HG03460 (cell line): ENCODE measurements at regions not wholly inside any gene's neighbourhood (a gene's known extent, or its start where the extent isn't known, plus 50 kb on each side); places are given as distances from the start of the nearest gene placed in this dataset.

Source experiments
- ATAC-seq: cut with Tn5 transposase; IDR thresholded peaks from one replicate; pipeline ENCODE4 v1.9.1; 2021; ENCODE audit not compliant: unreplicated experiment

DNA sequence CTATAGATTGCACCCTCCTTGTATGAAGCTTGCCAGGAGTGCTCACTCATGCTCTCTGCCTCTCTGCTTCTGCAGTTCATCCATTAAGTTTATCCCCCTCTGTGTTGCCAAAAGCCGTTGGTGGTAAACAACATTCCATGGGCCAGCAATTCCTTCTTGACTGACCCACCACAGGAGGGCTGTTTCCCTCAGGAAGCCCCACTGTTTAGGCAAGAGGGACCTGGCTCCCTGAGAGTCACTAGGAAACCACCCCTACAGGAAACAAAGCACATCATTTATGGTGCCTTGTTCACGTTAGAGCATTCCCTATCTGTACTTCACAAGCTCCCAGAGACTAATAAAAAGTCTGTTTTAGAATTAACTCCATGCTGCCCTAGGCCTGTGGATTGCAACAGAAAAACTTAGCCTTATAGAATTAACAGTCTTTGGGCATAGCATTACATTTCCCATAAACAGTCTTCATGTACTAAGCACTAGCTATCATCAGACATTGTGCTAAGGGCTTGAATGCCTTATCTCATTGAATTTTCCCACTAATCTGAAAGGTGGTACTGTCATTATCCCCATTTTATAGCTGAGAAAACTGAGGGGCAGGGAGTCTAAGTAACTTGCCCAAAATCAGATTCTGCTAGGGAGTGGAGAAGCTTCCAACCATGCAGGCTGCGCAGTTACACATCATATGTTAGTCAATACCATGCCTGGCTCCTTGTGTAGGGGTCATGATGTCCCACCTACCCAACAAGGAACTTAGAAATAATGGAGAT, 149.9 kb downstream of the SHQ1 start:
- no peak for ATAC-seq

DNA sequence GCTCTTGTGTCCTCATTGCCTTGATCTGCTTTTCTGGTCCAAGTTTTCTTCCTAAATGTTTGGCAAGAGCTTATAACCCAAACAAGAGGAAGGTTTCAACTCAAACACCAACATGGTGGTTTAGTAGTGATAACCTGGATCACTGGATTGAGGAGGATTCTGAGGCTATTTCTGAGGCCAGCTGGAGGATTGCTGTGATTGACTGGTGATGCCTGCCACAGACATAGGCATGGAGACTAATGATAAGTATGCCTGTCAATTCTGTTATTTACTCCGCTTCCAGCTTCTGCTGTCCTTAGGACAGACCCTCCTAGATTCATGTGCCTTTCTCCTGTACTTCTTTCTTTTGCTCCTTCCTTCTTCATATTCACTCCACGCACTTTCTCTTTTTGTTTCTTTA, 150.5 kb downstream of the SHQ1 start:
- ATAC-seq = no peak

DNA sequence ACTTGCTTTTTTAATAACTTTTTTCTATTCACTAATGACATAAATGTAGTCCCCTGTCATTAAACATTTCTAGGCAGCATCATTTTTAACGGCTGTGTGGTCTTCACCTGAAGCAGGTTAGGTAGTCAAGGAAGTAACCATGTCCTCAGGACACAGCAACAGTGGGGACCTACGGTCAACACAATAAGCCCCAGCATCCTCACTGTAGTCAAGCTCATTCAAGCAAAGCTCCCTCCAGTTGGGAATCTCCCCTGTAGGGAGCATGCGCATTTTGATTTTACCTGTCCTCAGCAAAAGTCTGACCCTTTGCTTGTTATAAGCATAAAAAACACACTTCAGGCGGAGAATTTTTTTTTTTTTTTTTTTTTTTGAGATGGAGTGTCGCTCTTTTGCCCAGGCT, 151.4 kb downstream of the SHQ1 start:
- no peak for ATAC-seq

DNA sequence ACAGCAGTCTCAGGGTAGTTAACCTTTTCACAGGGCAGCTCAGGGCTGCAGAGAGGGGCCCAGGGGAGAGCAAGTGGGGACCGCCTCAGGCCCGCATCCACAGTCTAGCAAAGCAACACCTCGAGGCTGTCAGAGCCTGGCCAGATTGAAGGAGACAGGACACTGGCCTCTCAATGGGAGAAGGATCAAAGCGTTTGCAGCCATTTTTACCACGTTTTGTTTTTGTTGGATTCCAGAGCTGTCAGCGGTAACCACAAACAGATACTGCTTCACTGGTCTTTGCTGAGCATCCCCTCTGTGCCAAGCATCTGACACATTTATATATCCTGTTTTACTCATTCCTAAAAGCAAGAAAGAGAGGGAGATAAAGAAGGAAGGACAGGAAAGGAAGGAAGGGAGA, 153.8 kb downstream of the SHQ1 start:
- no peak for ATAC-seq

DNA sequence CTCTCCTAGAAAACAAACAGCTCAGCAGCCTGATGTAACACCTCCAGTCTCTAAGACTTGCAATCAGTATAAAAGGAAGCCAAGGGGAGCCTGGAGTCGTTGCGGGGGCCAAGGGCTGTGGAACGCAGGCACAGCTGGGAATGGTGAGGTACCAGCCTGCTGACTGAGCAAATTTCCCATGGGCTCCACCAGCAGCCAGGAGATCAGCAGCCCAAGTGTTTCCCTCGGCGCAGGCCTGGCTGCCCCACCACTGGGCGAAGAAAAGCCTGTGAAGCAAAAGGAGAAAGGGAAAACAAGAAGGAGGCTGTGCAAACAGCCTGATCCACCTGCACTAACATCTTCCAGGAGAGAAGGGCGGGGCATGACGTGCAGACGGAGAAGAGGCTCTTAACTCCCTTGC, 155.3 kb downstream of the SHQ1 start:
- no peak for ATAC-seq

DNA sequence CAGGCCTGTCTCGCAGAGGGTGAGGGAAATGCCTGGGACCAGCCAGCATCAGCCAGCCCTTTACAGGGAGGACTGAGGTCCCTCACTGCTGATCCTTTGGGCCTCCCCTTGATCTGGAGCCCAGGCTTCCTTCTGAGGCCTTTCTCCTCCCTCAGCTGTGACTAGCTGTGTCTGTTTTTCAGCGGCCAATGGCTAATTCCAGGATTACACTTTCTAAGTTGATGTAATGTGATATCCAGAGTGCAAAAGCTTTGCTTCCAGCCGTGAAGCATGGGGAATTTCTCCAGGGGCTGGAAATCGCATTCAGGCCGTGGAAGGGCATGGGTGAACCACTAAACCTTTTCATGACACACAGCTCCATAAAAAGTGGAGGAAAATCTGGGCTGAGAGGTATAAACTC, 157.6 kb downstream of the SHQ1 start:
- no peak for ATAC-seq

DNA sequence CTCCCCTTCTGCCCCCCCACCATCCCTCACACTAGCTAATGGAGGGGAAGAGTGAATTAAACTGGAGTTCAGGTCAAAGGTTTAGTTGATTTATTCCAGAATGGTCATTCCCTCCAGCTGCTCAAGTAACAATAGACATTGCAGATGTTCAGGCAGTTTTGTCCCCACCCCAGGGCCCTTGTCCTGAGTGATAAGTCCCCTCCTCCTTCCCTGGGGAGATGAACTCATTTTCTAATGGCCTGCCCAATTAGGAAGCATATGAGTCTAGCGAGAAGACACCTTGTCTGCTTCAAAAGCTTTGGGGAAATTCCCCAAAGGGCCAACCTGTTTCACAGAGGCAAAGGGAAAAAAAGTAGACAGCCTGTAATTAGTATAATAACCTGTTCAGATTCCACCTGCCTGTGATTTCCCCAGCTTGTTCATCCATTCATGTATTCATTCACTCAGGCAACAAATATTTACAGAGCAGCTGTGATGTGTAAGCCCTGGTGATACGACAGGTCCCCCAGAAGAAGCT, 165.3 kb downstream of the SHQ1 start:
- peak; percentile 46 for ATAC-seq

DNA sequence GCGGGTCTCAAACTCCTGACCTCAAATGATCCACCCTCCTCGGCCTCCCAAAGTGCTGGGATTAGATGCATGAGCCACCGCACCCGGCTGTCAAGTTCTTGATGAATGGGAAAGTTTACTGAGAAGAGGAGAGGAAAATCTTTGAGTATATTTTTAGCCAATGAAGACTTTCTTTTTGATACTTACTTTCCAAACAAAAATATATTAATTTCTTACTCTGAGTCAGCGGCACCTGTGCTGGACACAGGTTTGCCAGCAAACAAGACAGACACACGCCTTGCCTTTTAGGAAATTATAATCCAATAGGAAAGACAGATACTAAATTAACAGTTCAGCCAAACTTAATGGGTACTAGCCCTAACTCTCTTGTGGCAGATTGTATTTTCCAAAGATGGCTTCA, 166.6 kb downstream of the SHQ1 start:
- ATAC-seq = no peak

DNA sequence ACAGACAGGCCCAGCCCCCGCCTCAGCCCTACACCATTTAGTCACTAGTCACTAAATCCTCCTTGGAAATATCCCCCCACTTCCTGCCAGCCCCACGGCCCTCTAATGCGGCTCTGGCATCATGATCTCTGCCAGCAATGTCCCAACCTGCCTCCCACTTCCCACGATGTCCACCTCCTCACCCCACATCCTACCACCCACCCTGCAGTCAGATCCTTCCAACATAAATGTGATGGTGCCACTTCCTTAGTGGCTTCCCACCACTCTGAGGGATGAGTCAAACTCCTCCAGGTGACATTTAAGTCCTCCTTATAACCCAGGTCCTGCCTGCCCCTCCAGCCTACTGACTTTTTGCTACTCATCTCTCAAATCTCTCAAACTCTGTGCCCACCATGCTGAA, 167.5 kb downstream of the SHQ1 start:
- ATAC-seq = no peak

DNA sequence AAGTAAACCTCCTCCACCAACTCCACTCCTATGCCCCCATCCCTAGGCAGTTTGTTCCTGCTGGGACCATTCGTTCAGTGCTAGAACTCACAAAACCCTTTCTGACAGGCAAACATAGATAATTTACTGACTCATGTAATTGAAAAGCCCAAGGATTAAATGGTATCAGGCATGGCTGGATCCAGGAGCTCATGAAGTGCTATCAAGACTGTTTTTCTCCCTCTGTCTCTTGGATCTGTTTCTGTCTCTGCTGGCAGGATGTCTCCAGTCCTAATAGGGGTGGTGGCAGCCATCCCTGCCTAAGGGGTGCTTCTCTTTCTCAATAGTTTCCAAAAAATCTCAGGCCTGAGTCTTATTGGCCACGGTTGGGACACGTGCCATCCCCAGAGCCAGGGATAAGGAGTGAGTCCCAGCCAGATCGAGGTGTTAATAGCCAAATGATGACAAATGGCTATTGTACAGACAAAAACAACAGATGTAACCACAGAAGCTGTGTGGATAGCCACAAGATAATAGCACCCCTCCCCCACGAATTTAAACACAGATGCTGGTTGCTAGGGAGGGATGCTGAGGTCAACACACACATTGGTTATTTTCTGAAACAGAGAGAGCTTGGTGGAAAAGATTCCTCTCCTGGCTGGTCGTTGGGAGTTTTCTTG, 168.6 kb downstream of the SHQ1 start:
- no peak for ATAC-seq

DNA sequence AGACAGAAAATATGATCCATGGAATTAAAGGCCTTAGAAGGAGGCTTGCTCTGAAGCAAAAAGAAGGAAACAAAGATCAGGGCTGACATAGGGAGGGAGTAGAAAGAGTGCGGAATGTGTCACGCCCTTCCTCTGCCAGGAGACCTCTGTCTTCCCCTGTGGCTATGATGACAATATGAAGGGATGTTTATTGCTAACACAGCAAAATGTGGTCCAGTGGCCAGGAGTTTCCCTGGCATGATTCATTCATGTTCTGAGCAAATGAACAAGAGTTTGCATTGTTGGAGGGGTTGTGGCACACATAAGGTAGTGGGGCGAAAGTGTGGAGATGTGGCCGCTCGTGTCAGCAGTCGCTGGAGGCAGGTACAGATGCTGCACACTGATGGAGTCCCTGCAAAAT, 169.4 kb downstream of the SHQ1 start:
- no peak for ATAC-seq

DNA sequence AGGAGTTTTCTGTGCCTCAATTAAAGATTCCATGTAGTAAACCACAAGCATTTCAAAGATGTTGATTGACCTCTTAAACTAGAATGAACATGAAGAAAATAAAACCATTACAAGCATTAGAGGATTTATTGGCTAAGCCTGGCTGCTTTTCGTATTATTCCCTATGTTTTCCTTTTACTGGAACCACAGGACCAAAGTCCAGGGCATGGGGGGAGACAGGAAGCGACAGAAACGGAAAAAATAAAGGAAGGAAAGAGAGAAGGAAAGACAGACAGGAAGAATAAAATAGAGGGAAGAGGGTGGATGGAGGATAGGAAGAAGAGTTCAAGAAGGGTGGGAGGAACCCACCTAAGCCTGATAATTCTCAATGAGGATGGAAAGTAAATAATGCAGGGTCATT, 169.9 kb downstream of the SHQ1 start:
- ATAC-seq = no peak

DNA sequence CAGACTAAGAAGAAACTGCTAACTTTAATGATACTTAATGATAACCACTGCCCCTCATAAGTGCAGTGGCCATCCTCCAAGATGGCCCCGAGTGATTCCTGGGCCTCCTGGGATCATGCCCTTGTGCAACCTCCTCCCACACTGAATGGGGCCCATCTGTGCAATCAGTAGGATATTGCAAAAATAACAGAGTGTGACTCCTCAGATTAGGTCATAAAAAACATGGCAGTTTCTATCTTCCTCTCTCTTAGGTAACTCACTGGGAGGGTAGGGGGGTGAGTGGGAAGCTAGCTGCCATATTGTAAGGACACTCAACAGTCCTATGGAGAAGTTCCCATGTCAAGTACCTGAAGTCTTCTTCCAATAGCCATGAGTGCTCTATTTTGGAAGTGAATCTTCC, 173.0 kb downstream of the SHQ1 start:
- no peak for ATAC-seq

DNA sequence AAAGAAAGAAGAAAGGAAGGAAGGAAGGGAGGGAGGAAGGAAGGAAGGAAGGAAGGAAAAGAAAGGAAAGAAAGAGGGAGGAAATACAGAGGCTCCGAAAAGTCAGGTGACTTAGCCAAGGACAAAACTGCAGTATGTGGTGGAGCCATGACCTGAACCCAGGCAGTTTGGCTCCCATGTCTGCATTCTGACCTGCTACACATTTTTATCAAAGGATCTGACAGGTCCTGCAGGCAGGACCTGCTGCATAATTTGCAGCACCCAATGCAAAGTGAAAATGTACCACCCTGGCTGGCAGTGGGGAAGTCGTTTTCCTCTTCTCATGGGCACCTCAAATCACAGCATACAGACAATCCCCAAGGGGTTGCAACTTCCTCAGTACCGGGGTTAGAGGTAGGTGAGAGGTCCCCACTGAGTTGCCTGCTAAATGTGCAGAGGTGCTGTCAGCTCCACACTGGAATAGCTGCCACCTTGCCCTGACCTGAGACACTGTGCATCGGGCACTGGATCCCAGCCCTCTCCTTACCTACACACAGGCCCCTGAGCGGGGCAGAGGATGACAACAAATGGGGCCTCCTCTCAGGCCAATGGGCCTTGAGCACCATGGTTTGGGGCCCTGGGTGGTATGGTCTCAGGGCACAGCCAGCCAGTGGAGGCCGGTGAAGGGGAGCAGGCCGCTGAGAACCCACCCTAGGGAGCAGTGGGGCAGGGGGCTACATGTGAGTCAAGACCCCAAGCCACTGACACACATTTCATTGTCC, 175.1 kb downstream of the SHQ1 start:
- ATAC-seq = no peak

DNA sequence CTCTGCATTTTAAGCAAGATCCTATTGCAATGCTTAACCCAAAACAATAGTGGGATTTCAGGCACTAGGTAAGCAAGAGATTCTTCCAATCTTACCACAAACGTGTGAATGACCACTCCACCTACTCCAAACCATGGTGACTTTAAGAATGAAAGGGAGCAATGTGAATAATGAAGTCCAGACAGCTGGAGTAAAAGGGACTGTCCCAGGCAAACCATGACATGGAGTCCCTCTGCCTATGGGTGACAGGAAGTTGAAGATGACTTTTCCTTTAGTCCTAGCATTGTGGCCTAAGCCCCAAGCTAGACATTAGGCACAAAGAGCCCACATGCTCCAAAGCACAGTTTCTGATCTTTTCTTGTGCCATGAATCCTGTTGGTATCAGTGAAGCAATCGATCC, 179.0 kb downstream of the SHQ1 start:
- ATAC-seq = no peak

DNA sequence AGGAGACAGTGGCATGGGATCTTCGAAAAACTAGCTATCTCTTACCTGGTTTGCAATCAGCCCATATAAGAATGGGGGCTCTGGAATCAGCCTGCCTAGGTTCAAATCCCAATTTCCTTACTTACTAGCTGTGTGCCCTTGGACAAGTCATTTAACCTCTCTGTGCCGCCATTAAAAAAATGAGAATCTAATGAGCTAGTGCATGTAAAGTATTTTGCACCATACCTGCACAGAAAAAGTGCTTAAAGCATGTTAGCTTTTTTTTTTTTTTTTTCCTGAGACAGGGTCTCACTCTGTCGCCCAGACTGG, 181.8 kb downstream of the SHQ1 start:
- ATAC-seq = no peak

DNA sequence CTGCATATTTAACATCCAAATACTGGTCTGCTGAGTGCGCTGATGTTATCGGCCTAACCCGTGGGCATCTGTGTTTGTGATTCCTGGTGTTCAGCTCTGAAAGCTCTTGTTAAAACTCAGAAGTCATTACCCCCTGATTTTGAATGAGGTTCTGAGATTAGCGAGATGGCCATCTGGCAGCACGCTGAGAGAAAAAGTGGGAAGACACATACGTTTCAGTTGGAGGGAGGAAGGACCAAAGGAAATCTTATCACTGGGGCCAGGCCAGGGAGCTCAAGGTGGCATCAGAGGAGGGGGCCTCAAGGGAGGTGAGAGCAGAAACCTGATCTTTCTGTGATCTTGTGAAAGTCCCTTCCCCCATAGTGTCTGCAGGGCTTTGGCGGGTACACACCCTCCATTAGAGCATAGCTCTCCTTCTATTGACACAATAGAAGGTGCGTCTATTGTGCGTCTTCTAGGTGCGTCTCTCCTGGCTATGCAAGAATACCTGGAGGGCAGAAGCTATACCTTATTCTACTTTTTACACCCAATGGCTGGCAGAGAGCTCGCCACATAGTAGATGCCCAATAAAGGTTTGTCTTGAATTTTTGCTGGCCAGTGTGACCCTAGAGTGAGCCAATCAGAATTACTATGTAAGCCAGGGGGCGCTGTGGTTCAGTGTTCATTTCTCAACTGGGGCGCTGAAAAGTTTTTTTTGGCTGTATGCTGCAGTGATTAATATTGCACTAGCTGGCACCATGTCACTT, 182.4 kb downstream of the SHQ1 start:
- no peak for ATAC-seq

DNA sequence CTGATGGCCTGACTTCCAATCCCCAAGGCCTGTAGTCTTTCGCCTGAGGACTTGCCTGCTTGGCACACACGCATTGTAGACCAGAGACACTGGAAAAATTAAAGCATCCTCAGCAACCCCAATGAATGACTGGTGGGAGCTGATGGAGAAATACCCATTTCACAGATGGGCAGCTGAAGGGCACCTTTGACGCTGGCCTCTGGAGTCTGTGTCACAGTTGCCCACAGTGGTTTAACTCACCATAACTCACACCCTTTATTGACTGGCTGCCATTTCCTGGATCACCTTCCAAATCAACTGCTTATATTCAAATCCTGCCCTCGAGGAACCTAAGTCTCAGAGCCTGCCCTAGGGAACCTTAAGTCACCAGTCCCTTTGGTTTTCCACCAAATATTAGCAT, 183.1 kb downstream of the SHQ1 start:
- ATAC-seq = no peak

DNA sequence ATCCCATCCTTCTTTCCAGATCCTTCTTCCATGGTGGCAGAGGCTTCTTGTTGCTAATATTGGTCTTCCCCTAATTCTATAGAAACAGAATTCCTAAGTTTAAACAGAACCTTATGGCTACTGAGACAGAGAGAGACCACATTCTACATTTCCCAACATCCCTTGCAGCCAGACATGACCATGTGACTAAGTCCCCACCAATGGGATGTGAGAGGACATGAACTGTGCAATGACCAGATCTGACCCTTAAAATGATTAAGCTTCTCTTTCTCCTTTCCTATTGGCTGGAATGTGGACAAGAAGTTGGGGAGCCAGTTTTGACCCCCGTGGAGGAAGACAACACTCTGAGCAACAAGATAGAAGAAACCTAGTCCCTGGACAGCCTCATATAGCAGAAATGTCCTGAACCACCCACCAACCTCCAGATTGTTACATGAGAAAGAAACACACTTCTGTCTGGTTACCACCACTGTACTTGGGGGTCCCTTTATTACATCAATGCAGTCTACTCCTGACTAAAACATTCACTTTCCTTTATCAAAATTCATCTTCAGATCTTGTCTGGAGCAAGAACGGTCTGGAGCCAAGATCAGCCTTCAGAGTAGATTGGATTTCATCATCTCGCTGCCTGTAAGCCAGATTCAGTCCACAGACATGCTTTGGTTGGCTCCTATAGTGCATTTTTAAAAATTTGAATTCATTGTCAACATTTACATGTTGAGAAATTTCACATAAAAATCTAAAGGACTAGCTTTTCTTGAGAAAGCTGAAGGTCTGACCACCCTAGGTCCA, 183.9 kb downstream of the SHQ1 start:
- no peak for ATAC-seq

DNA sequence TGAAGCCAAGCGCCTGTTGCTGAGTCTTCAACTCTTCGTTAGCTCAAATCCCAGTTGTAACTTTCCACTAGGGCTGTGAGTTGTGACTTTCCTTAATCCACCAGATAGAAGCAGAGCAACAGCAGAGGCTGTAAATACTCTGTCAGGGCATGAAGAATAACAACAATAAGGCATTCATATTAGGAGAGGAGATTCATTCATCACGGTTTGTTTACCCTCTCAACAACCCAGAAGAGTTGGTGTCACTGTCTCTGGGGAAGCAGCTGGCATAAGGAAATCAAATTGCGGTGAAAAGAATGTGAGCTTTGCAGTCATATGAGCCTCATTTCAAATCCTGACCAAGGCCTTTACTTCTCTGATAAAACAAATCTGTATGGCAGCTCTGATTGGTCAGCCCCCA, 184.8 kb downstream of the SHQ1 start:
- ATAC-seq = no peak

DNA sequence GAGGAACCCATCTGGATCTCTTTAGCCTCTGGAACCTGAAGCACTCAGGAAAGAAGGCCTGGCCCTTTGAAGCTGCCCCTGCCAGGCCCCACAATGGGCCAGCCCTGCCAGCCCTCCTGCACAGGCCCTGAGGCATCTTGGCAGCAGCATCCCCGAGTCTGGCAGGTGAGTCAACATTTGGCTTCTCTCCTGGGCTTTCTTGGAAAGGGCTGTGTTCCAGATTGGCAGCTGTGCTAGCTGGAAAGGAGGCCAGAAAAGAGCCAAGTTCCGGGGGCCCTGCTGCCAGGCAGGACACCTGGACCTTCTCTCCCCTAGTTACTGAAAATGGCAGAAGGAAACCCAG, 187.2 kb downstream of the SHQ1 start:
- no peak for ATAC-seq
